Neural crest cell (in vitro differentiated cells): ENCODE measurements at regions not wholly inside any gene's neighbourhood (a gene's known extent, or its start where the extent isn't known, plus 50 kb on each side); places are given as distances from the start of the nearest gene placed in this dataset.

ENCODE experiments used
- DNase-seq: peaks from one replicate; pipeline ENCODE4 v3.0.0; 2021; ENCODE audit warnings: low read depth, mixed read lengths, low spot score
- H3K27ac Mint-ChIP-seq: one replicate; pipeline ENCODE4 v1.8.0; 2021; ENCODE audit warnings: mild to moderate bottlenecking, mixed read lengths; ENCODE audit not compliant: unreplicated experiment
- H3K27me3 Mint-ChIP-seq: 2 replicates; pipeline ENCODE4 v1.8.0; 2021; ENCODE audit warnings: low read depth, mild to moderate bottlenecking, mixed read lengths
- H3K36me3 Mint-ChIP-seq: 2 replicates; pipeline ENCODE4 v1.8.0; 2021; ENCODE audit warnings: low read depth, mild to moderate bottlenecking, mixed read lengths
- H3K4me1 Mint-ChIP-seq: 2 replicates; pipeline ENCODE4 v1.8.0; 2021; ENCODE audit warnings: mixed read lengths
- H3K4me3 Mint-ChIP-seq: one replicate; pipeline ENCODE4 v1.8.0; 2021; ENCODE audit warnings: mild to moderate bottlenecking, mixed read lengths
- H3K9me3 Mint-ChIP-seq: 2 replicates; pipeline ENCODE4 v1.8.0; 2021; ENCODE audit warnings: mixed read lengths
- CTCF ChIP-seq: fragments of 200-600 bp; sonication (generic); conservative IDR thresholded peaks from 2 replicates; pipeline ENCODE4 v1.5.0; 2021; ENCODE audit warnings: antibody characterized with exemption, mild to moderate bottlenecking

GRCh38 chr3:79986338-79986737 is 218.5 kb upstream of the ROBO1 start:
- no peak overlapping the region for H3K27ac Mint-ChIP-seq
- TF ChIP-seq CTCF: no peak
- peaks cover 8% of the 10 kb centered on the region for H3K4me1 Mint-ChIP-seq
- H3K4me3 Mint-ChIP-seq: no peak overlapping the region
- no peak for DNase-seq
- peaks cover 3% of the 10 kb centered on the region for H3K9me3 Mint-ChIP-seq
- no peaks in the 10 kb centered on the region for H3K36me3 Mint-ChIP-seq
- H3K27me3 Mint-ChIP-seq: no peaks in the 10 kb centered on the region

GRCh38 chr3:79985816-79986215 is 218.0 kb upstream of the ROBO1 start:
- Mint-ChIP-seq H3K27me3 (no peaks in the 10 kb centered on the region), H3K36me3 (no peaks in the 10 kb centered on the region), H3K27ac (no peak overlapping the region), H3K4me3 (no peak overlapping the region), H3K4me1 (peaks cover 8% of the 10 kb centered on the region), H3K9me3 (peaks cover 3% of the 10 kb centered on the region)
- DNase-seq: no peak
- TF ChIP-seq CTCF: no peak

GRCh38 chr3:79983118-79983517 is 215.3 kb upstream of the ROBO1 start:
- H3K27me3 Mint-ChIP-seq: no peaks in the 10 kb centered on the region
- peaks cover 8% of the 10 kb centered on the region for H3K4me1 Mint-ChIP-seq
- H3K9me3 Mint-ChIP-seq: peaks cover 2% of the 10 kb centered on the region
- TF ChIP-seq CTCF: no peak
- H3K27ac Mint-ChIP-seq: no peak overlapping the region
- H3K36me3 Mint-ChIP-seq: no peaks in the 10 kb centered on the region
- H3K4me3 Mint-ChIP-seq: no peak overlapping the region
- no peak for DNase-seq

GRCh38 chr3:79979990-79980389 is 212.2 kb upstream of the ROBO1 start:
- peaks cover 4% of the 10 kb centered on the region for H3K9me3 Mint-ChIP-seq
- H3K4me3 Mint-ChIP-seq: no peak overlapping the region
- no peak for TF ChIP-seq CTCF
- H3K36me3 Mint-ChIP-seq: no peaks in the 10 kb centered on the region
- H3K27ac Mint-ChIP-seq: no peak overlapping the region
- peaks cover 5% of the 10 kb centered on the region for H3K4me1 Mint-ChIP-seq
- no peaks in the 10 kb centered on the region for H3K27me3 Mint-ChIP-seq
- no peak for DNase-seq

- no peaks in the 10 kb centered on the region for H3K36me3 Mint-ChIP-seq
- H3K9me3 Mint-ChIP-seq: peaks cover 4% of the 10 kb centered on the region
- no peaks in the 10 kb centered on the region for H3K4me1 Mint-ChIP-seq
- no peaks in the 10 kb centered on the region for H3K27me3 Mint-ChIP-seq
- no peak for DNase-seq
- TF ChIP-seq CTCF: no peak
- no peak overlapping the region for H3K4me3 Mint-ChIP-seq
- no peak overlapping the region for H3K27ac Mint-ChIP-seq
Measured at GRCh38 chr3:79976466-79976865, 208.7 kb upstream of the ROBO1 start.
